Stimulated activated CD8-positive, alpha-beta memory T cell treated with anti-CD3 and anti-CD28 coated beads, Interleukin-4, amount 100 ng/mL, for 24 hours (primary cell): ENCODE measurements at regions not wholly inside any gene's neighbourhood (a gene's known extent, or its start where the extent isn't known, plus 50 kb on each side); places are given as distances from the start of the nearest gene placed in this dataset.

Experiments
- DNase-seq: peaks from one replicate; pipeline ENCODE4 v3.0.0-alpha.2; 2020; ENCODE audit warnings: low read depth

DNA sequence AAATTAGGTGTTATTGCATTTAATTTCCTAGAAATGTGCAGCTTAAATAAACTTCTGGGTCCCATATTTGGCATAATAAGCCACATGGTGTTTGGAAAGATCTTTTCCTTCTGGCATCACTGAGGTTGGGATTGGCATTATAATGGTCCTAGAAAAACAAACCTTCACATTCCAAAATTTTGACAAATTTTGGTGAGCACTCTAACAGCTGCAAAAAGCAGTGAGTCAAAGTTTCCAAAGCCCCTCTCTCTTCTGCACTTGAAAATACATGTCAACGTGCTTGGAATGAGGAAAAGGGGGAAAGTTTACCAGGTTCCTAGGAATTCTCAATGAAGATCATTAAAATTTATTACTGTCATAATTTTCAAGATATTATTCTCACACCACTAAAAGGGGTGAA, 77.8 kb upstream of the STK17B start:
- no peak for DNase-seq

DNA sequence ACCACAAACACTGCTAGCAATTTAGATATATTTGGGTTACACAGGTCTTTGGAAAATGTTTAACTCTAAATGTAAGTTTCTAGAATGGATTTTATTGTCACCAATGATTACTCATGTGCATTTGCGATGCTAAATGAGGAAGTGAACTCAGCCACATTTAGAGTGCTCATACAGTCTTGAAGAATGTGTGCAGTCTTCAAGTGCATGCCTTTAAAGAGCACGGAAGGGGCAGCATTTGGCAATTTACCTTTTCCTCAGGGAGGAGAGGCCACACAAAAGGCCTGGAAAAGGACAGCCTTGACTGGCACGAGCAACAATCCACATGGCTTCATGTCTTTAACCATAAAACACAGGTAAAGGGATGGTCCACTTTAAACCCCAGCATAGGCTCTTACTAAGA, 78.5 kb upstream of the STK17B start:
- no peak for DNase-seq

DNA sequence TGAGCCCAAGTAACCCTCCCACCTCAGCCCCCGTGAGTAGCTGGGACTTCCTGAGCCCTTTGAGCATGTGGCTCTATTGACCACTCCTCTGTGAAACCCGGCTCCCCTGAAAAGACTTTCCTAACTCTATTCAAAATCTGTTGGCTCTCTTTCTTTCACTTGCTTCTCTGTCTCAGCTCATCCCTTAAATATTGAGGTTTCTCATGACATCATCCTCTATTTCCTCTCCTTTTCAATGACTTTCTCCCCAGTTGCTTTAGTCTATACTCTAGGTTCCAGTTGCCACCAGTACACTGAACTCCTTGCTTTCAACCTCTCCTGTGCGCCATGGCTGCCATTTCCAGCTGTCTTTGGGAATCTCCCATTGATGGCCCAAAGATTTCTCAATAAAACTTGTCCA, 79.8 kb upstream of the STK17B start:
- no peak for DNase-seq

DNA sequence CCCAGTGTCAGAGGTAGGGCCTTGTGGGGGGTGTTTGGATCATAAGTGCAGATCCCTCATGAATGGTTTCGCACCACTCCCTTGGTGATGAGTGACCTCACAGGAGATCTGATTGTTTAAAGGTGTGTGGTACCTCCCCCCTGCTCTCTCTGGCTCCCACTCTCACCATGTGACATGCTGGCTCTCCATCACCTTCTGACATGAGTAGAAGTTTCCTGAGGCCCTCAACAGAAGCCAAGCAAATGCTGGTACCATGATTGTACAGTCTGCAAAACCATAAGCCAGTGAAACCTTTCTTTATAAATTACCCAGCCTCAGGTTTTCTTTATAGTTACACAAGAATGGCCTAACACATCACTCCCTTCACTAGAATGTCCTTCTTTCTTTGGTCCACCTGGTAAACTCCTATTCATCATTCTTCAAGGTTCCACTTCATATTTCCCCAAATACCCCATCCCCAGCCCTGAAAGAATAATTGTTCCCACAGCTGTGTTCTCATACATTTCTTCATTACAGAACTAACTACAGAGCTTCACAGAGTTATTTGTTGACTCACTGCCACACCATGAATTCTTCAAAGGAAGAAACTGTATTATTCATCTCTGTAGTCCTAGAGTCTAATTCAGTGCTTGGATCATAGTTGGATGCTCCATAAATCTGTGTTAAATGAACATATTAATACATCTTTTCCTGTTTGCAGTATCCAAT, 81.2 kb upstream of the STK17B start:
- DNase-seq = no peak

DNA sequence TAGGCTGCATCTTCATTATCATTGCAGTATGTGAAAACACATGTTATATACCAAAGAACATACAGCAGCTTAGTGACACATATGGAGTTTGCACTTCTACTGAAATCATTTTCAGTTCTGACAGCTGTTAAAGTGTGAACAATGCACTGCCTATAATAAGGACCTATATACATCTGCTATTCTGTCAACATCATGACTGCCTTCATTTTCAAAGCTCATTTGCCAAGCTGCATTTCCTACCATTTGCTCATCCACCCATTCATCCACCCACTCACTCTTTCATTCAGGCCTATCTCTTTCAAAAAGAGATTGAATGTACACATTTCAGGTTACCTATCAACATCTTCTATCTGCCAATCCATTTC, 81.7 kb upstream of the STK17B start:
- DNase-seq = no peak

DNA sequence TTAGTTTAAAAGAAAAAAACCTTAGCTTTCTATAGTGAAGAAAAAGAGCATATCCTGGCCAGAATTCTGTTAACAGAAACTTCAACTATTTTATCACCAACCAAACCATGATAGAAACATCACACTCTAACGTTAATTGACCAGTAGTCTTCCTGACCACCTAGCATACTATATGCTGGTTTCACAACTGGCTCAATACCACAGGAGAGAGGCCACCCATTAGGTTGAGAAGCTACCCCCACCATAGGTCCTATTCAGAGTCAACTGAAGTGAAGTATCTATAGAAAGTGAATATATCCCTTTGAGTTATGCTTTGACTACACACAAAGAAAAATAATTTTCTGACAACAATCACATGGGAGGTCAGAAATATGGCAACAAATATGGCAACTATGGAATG, 85.2 kb upstream of the STK17B start:
- no peak for DNase-seq

DNA sequence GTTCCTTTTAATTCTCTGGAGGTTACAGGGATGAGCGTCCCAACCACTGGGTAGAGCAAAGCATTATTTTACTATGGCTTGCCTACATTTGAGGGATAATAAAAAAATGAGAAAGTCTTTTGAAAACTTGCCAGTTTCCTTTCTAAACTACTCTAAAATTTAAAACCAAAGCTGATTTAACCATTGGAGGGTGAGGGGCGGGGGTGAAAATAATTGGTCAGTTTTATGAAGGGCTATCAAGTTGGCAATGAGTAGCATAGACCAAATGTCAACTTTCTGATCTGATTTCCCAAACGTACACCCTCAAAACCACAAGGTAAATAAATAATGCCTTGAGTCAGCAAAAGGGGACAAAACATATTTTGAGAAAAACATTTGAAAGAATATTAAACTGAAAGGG, 85.7 kb upstream of the STK17B start:
- DNase-seq = no peak

DNA sequence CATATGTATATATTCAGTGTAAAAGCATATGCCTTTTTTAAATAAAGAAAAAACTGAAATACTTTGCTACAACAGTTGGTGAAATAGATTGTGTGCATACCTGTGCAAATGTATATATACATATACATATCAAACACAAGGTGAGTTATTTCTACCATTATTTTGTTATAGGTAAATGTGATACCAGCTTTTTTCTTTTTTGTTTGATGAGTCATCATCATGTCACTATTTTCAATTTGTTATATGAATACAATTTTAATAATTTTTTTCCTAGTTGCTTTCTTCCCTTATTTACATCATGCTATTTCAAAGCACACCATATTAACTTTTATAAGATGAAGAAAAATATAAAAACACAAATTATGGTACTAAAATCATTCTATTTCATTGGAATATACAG, 87.0 kb upstream of the STK17B start:
- no peak for DNase-seq

DNA sequence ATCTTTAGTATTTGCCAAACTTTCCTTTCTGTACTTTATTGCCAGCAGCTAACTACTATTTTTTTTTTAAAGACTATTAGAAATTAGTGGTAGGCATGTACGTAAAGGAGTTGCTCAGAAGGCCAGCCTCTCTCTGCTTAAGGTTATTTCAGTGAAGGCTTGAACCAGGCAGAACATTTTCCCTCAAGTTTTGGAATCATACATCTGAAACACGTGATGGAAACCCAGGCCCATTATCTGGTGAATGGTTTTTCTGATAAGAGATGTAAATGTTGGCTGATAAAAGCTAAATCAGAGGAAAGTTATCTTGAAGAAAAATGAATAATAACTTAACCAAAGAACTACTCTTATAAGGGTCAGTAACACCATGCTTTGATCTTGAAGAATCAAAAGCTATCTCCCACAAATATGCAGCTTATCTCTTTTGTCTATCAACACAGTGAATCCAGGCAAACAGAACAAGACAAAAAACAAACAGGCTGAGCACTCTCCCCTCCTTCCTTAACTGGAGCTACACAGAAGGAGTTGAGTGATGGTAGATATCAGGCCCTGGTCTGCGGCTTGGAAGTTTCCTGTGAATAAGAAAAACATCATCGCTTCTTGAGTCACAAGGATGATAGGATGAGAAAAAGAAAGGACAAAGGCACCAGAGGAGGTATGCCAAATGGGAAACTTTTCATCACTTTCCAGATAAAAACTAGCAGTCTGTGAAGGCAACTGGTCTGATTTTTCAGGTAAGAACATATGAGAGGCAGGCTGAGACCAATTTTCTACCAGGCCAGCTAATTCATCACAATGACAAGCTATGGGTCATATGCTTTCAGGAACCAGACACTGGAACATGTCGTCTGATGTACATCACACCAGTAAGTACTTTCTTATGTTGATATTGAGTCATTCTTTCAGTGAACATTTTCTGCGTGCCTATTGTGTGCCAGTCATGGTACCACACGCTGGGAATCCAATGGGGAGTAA, 88.4 kb upstream of the STK17B start:
- DNase-seq = no peak

DNA sequence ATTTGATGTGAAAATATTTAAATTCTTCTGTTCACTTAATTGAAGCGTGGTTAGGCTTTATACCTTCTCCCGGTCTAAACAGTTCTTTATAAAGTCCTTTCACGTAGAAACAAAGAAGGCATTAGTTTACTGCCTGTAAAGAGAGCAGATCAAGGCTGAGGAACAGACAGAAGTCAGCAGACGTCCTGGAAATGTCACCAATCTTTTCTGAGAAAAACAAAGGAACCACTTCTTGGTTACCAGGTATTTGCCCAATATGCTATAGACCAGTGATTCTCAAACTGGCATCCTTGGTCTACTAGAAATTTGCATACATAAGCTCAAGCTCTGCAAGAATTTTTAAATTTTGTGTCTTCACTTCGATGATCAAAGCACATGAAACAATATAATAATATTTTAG, 89.2 kb upstream of the STK17B start:
- DNase-seq = no peak

DNA sequence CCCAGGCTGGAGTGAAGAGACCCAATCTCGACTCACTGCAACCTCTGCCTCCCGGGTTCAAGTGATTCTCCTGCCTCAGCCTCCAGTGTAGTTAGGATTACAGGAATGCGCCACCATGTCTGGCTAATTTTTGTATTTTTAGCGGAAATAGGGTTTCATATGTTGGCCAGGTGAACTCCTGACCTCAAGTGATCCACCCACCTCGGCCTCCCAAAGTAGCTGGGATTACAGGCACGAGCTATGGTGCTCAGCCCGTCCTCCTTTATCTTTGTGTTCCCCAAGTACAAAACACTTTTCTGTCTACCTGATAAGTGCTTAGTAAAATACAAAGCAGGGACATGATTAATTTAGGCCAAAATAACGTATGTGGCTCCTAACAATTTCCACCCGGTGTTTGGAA, 91.2 kb upstream of the STK17B start:
- DNase-seq = no peak

DNA sequence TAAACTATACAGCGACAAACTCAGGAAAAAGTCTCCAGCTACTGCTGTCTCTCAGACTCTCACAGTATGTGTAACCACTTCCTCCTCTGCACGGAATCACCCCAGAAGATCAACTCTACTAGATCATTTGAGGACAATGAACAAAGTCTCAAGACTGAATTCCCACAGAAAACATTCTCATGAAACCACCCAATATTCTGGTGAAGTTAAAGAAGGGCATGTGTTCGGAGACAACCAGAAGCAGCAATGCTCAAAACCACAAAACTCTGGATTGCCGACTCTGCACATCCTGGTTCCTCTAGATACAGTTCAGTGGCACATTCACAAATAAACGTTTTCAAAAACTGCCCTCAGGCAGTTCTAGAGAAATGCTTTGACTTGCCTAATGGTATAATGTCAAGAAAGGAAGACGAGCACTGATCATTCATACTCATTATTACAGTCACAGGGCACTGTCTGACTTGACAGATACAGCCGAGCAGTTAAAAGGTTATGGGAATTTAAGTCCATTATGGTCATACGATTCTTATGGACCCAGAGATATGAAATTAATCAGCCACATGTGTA, 91.9 kb upstream of the STK17B start:
- no peak for DNase-seq

DNA sequence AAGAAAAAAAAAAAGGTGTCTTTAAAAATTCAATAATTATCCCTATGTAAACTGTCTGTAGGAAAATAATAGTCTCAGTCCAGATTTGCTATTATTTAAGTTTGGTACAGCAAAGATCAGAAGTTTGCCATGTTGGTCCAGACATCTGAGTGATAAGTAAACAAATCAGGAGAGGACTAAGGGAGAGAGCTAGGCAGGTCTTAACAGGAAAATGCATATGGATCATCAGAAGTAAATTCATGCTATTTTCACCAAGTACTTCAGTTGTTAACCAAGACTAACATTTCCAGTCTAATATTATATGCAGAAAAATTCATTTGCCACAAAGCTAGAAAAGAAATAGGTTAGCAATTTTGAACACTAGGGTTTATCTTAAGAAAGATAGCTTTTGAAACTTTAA, 95.0 kb upstream of the STK17B start:
- no peak for DNase-seq

DNA sequence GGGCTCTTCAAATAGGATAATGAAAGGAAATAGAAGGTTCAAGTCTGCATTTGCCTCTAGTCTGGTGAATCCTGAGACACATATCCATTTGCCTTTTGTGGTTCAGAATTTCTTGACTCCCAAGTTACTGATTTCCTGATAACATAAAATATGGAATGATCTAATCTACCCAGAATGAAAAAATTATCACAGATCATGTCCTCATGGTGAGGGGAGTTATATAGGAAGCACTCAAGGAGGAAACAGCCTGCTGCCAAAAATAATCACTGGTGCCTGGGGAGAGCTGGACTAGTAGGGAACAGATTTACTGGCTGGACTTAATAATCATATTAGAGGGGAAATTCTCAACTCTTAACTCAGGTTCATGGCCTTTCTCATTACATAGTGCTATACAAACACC, 95.5 kb upstream of the STK17B start:
- no peak for DNase-seq

DNA sequence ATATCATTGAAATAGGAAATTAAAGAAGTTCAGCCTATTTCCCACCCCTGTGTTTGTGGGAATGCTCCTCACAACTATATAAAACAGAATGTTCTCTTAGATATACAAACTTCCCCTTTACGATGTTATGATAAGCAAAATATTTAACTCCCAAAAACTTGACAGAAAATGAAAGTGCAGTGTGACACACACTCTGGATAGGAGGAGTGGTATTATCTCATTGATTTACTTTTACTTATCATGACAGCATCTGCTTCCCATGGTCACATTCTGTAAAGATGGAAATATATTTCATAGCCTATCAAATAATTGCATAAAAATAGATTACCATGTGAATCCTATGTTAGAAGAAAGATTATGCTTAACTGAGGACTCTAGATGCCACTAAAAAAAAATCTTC, 96.6 kb upstream of the STK17B start:
- DNase-seq = no peak

DNA sequence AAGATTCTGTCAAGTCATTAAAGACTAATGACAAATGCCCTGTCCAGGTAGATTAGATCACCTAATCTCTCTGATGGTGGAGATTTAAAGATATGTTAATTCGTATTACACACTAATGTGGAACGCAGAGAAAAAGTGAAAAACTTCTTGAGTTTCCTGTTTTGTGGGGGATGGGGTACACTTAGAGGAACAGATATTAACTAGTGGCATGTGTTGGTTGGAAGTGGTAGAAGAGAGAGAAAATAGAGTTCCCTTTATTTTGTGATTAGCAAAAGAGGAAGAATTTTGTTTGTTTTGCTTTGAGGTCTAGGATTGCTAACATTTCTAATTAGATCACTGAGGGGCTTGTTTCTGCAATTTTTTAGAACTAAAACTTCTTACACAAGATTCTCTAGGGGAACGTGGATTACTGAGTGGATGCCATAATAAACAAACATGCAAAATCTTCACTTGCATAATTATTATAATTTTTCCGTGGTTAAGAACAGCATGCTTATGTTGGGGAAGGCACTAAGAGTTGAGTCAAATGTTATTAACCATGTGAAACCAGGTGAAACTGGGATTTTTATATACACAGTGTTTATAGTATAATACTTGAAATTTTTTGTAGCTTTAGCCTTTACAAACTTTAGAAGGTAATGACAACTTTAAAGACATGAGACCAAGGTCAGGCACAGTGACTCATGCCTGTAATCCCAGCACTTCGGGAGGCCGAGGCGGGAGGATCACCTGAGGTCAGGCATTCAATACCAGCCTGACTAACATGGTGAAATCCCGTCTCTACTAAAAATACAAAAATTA, 97.4 kb upstream of the STK17B start:
- no peak for DNase-seq

DNA sequence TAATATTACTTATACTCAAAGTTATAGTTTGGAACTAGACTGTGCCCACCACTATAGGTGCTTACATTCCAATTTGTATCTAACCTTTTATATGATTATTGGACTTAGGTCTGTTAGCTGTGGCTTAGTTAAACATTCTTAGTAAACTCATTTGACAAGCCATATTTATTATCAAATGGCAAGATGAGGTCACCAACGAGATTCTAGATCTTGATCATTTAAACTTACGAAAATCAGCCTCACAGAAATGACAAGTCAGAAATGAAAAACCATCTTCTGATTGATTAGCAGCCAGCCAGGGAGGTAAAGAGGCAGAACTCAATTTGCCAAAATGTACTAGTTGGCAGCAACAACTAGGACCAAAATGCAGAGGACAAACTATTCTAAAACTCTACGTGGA, 100.4 kb upstream of the STK17B start:
- DNase-seq = no peak

DNA sequence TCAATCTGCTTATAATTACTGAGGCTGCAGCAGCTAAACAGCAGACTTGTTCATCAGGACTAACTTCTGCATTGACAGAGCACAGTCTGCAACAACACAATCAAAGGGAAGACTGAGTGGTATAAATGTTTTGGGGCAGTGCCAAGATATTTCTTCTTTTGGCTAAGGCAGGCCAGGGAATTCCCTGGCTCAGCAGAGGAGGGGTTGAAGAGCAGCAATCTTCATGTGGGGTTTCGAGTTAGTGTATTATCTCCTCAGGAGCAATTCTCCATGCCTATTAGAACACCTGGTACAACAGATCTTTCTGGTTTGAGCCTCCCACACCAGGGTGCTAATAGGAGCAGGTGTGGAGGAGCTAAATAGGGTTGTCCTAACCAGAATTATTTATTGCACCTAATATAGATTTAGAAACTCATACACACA, 103.0 kb upstream of the STK17B start:
- DNase-seq = no peak

DNA sequence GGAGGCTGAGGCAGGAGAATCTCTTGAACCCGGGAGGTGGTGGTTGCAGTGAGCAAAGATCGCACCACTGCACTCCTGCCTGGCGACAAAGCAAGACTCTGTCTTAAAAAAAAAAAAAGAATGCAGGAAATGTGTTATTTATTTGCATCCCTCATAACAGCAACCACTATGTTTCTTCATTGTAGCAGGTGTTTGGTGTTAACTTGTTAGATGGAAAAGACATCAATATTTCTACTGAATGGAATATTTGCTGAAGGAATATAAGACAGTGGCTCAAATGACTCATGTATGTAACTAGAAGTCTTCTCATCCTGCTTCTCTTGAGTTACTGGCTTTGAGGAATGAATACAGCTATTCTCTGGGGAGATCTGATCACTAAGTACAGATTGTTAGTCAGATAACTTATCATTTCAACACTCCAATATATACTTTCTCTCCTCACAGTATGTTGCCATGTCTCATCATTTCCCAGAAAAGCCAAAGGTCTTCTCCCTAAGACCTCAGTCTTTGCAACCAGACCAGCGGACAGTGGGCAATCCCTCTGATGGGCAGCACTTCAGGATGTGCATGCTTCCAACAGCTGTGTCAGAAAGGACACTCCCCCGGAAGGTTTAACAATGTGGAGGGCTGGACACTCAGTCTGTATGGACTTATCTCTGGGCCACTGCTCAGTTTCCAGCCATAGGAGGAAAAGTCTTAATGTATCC, 104.4 kb upstream of the STK17B start:
- no peak for DNase-seq

DNA sequence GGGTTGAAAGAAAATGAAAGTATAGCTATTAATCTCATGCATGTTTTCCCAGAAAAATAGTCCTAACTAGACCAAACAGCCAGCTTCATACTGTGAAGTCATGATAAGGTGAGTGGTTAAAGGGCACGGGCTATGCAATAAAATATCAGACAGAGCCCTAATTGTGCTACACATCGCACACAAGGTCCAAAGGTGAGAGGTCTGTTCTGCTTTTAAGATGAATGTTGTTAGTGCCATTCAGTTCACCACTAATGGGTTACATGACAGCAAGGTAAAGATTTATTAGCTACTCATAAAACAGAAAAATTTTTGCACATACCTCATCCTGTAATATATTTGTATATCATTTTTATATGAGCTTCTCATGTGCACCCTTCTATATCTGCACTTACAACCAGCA, 105.0 kb upstream of the STK17B start:
- no peak for DNase-seq

DNA sequence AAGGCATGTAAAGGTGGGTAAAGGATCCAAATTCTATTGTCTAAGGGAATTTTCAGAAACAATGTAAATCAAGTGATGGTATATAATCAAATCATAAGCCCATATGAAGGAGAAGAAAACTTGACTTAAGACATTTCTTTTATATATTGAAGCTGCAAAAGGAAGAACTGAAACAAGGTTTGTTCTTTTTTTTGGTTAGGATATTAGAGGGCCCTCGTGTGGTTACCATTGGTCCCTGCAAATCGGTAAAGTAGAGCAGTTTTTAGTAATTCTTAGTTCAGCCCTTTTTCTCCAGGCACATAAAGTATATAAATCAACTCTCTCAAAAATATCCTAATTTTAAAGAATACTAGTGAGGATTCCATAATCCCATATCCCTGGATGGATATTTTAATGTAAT, 105.6 kb upstream of the STK17B start:
- no peak for DNase-seq

DNA sequence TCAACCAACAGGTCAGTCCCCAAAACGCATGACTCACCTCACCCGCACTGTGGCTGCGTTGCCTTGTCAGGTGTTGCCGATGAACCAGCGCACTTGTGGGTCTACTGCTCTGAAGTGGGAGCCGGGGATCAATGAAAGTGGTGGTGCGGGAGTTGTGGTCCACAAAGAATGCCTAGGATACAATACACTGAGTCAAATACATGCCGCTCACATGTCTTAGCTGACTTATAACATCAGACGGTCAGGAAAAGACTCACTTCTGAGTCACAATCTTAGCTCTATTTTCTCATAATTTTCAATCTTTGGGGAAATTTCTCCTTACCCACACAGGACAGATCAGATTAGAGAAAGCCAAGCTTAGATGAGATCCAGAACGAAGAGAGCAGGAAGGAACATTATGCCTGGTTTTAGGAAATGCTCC, 107.1 kb upstream of the STK17B start:
- no peak for DNase-seq
